GM12872 (cell line): ENCODE measurements at regions not wholly inside any gene's neighbourhood (a gene's known extent, or its start where the extent isn't known, plus 50 kb on each side); places are given as distances from the start of the nearest gene placed in this dataset.

Experiments
- CTCF ChIP-seq: IDR thresholded peaks from 3 replicates; pipeline ENCODE4 v1.5.1; 2011; ENCODE audit warnings: low read depth, mild to moderate bottlenecking, low read length, moderate library complexity; ENCODE audit not compliant: insufficient read depth

GRCh38 chr16:86455640-86456039 is 54.7 kb upstream of the FOXF1 start:
- TF ChIP-seq CTCF: no peak

- TF ChIP-seq CTCF: no peak
These were observed 52.7 kb upstream of the FOXF1 start for GRCh38 chr16:86457501-86458148.

- TF ChIP-seq CTCF: no peak
These were observed 52.1 kb upstream of the FOXF1 start for GRCh38 chr16:86458149-86458777.

GRCh38 chr16:86459266-86459665 is 51.1 kb upstream of the FOXF1 start:
- TF ChIP-seq CTCF: no peak
